IMR-90 (cell line): ENCODE measurements at regions not wholly inside any gene's neighbourhood (a gene's known extent, or its start where the extent isn't known, plus 50 kb on each side); places are given as distances from the start of the nearest gene placed in this dataset.

Experiments used
- ATAC-seq: fragments of 200-7000 bp; cut with Tn5 transposase; 2 replicates; pipeline ENCODE4 v1.9.1; 2020; ENCODE audit warnings: low read depth, mild to moderate bottlenecking, moderate library complexity
- BruUV-seq: library from RNA; stranded (reverse); fragments of 400-500 nt; replicated peaks from 2 replicates; lab custom pipeline; 2021; lab: Mats Ljungman, UMichigan
- CTCF ChIA-PET: fragments of 300-600 bp; formaldehyde crosslinking; extraction: SDS; loops from one replicate; lab custom pipeline; 2021; ENCODE audit warnings: antibody characterized with exemption; lab: Yijun Ruan, JAX
- POLR2A ChIA-PET: fragments of 300-600 bp; sonication (Branson Sonifier 250); formaldehyde crosslinking; loops from one replicate; lab custom pipeline; 2022; ENCODE audit warnings: antibody characterized with exemption; ENCODE audit not compliant: unreplicated experiment; lab: Charles Lee
- DNase-seq: peaks from one replicate; pipeline ENCODE4 v3.0.0; 2013
- H2AFZ ChIP-seq: replicated peaks from 2 replicates; pipeline ENCODE3; 2013; ENCODE audit warnings: low read length, mild to moderate bottlenecking; ENCODE audit not compliant: poor library complexity
- H2AK5ac ChIP-seq: 2 replicates; pipeline ENCODE4 v1.6.1; 2013; ENCODE audit warnings: low read depth, low read length, inconsistent platforms
- H2AK9ac ChIP-seq: replicated peaks from 2 replicates; pipeline ENCODE3; 2013; ENCODE audit warnings: mild to moderate bottlenecking, low read depth, low read length, moderate library complexity; ENCODE audit not compliant: poor library complexity
- H2BK120ac ChIP-seq: 2 replicates; pipeline ENCODE4 v1.6.1; 2013; ENCODE audit warnings: low read depth, low read length, inconsistent platforms
- H2BK15ac ChIP-seq: 3 replicates; pipeline ENCODE4 v1.6.1; 2013; ENCODE audit warnings: low read depth, low read length, inconsistent platforms
- H2BK20ac ChIP-seq: 2 replicates; pipeline ENCODE4 v1.6.1; 2013; ENCODE audit warnings: low read depth, mild to moderate bottlenecking, inconsistent platforms, low read length, moderate library complexity
- H2BK5ac ChIP-seq: 2 replicates; pipeline ENCODE4 v1.6.1; 2013; ENCODE audit warnings: mild to moderate bottlenecking, low read depth, low read length, inconsistent platforms; ENCODE audit not compliant: poor library complexity, severe bottlenecking
- H3K14ac ChIP-seq: replicated peaks from 2 replicates; pipeline ENCODE4 v1.6.1; 2013; ENCODE audit warnings: low read depth, low read length, inconsistent platforms
- H3K18ac ChIP-seq: 2 replicates; pipeline ENCODE4 v1.6.1; 2013; ENCODE audit warnings: low read depth, low read length, control low read depth
- H3K23ac ChIP-seq: 2 replicates; pipeline ENCODE4 v1.6.1; 2013; ENCODE audit warnings: low read depth, low read length, inconsistent platforms
- H3K27ac ChIP-seq: 2 replicates; pipeline ENCODE4 v1.5.1; 2013; ENCODE audit warnings: mild to moderate bottlenecking, control low read depth, low read length; ENCODE audit not compliant: insufficient read depth
- H3K27me3 ChIP-seq: 2 replicates; pipeline ENCODE4 v1.6.1; 2013; ENCODE audit warnings: low read length; ENCODE audit not compliant: control insufficient read depth, insufficient read depth
- H3K36me3 ChIP-seq: 2 replicates; pipeline ENCODE4 v1.6.1; 2013; ENCODE audit warnings: low read length, mixed read lengths; ENCODE audit not compliant: control insufficient read depth, insufficient read depth
- H3K4ac ChIP-seq: 2 replicates; pipeline ENCODE4 v1.6.1; 2013; ENCODE audit warnings: low read depth, low read length, inconsistent platforms
- H3K4me1 ChIP-seq: 2 replicates; pipeline ENCODE4 v1.6.1; 2013; ENCODE audit warnings: low read length, mixed read lengths; ENCODE audit not compliant: control insufficient read depth, insufficient read depth
- H3K4me2 ChIP-seq: 2 replicates; pipeline ENCODE4 v1.6.1; 2013; ENCODE audit warnings: low read depth, mild to moderate bottlenecking, control low read depth, low read length, moderate library complexity
- H3K4me3 ChIP-seq: 2 replicates; pipeline ENCODE4 v1.5.1; 2013; ENCODE audit warnings: low read depth, mild to moderate bottlenecking, control low read depth, low read length, moderate library complexity; ENCODE audit not compliant: insufficient read depth
- H3K56ac ChIP-seq: 2 replicates; pipeline ENCODE4 v1.6.1; 2013; ENCODE audit warnings: low read length, inconsistent platforms; ENCODE audit not compliant: insufficient read depth; ENCODE audit errors: extremely low read depth
- H3K79me1 ChIP-seq, 2 experiments: 2 replicates each; pipeline ENCODE4 v1.6.1; 2013; ENCODE audit warnings: low read length in 2 of 2, inconsistent platforms in 1 of 2, low read depth in 1 of 2
- H3K9ac ChIP-seq: 2 replicates; pipeline ENCODE4 v1.6.1; 2013; ENCODE audit warnings: low read depth, low read length, control low read depth
- H3K9me1 ChIP-seq: 2 replicates; pipeline ENCODE4 v1.6.1; 2013; ENCODE audit warnings: low read length, inconsistent platforms; ENCODE audit not compliant: insufficient read depth
- H3K9me3 ChIP-seq: 2 replicates; pipeline ENCODE4 v1.6.1; 2013; ENCODE audit warnings: low read length; ENCODE audit not compliant: control insufficient read depth, insufficient read depth
- H4K20me1 ChIP-seq: 2 replicates; pipeline ENCODE4 v1.6.1; 2013; ENCODE audit warnings: low read length, inconsistent platforms; ENCODE audit not compliant: insufficient read depth
- H4K5ac ChIP-seq: 2 replicates; pipeline ENCODE4 v1.6.1; 2013; ENCODE audit warnings: mild to moderate bottlenecking, low read depth, low read length, control low read depth
- H4K8ac ChIP-seq, 2 experiments: 2 replicates each; pipeline ENCODE4 v1.6.1; 2013; ENCODE audit warnings: low read depth in 2 of 2, low read length in 2 of 2, control low read depth in 1 of 2, inconsistent platforms in 1 of 2
- H4K91ac ChIP-seq: 2 replicates; pipeline ENCODE4 v1.6.1; 2013; ENCODE audit warnings: low read depth, low read length, inconsistent platforms; ENCODE audit not compliant: insufficient read depth
- BHLHE40 ChIP-seq: fragments of 150-350 bp; IDR thresholded peaks from 2 replicates; pipeline ENCODE4 v1.6.1; 2016; ENCODE audit warnings: mild to moderate bottlenecking, low read depth, low read length
- CEBPB ChIP-seq: IDR thresholded peaks from 2 replicates; pipeline ENCODE4 v1.6.1; 2012; ENCODE audit warnings: low read depth, low read length, improper control_type of control experiment
- CTCF ChIP-seq: conservative IDR thresholded peaks from 2 replicates; pipeline ENCODE4 v1.5.1; 2012; ENCODE audit warnings: mild to moderate bottlenecking, low read depth, low read length, improper control_type of control experiment
- FOS ChIP-seq: fragments of 150-350 bp; IDR thresholded peaks from 2 replicates; pipeline ENCODE4 v1.6.1; 2016; ENCODE audit warnings: low read depth, low read length
- MAFK ChIP-seq: IDR thresholded peaks from 2 replicates; pipeline ENCODE4 v1.6.1; 2012; ENCODE audit warnings: low read depth, low read length, improper control_type of control experiment
- MAZ ChIP-seq: IDR thresholded peaks from 2 replicates; pipeline ENCODE4 v1.6.1; 2012; ENCODE audit warnings: low read depth, mild to moderate bottlenecking, low read length, improper control_type of control experiment, moderate library complexity, borderline replicate concordance
- MXI1 ChIP-seq: IDR thresholded peaks from 2 replicates; pipeline ENCODE4 v1.6.1; 2012; ENCODE audit warnings: low read depth, mild to moderate bottlenecking, low read length, moderate library complexity, borderline replicate concordance
- NFE2L2 ChIP-seq: fragments of 150-350 bp; IDR thresholded peaks from 2 replicates; pipeline ENCODE4 v1.6.1; 2016; ENCODE audit warnings: low read depth, mild to moderate bottlenecking, low read length
- POLR2A ChIP-seq: IDR thresholded peaks from 2 replicates; pipeline ENCODE4 v1.6.1; 2012; ENCODE audit warnings: mild to moderate bottlenecking, low read depth, low read length
- RAD21 ChIP-seq: IDR thresholded peaks from 2 replicates; pipeline ENCODE4 v1.6.1; 2012; ENCODE audit warnings: low read length, improper control_type of control experiment
- RFX5 ChIP-seq: IDR thresholded peaks from 2 replicates; pipeline ENCODE4 v1.8.0; 2012; ENCODE audit warnings: low read depth, mild to moderate bottlenecking, low read length, moderate library complexity
- SMC3 ChIP-seq: fragments of 150-350 bp; IDR thresholded peaks from 2 replicates; pipeline ENCODE4 v1.6.1; 2016; ENCODE audit warnings: low read depth, mild to moderate bottlenecking, antibody characterized with exemption, low read length, moderate library complexity
- USF2 ChIP-seq: fragments of 150-350 bp; IDR thresholded peaks from 2 replicates; pipeline ENCODE4 v1.6.1; 2017; ENCODE audit warnings: mild to moderate bottlenecking, antibody characterized with exemption, low read length, low read depth
- dilution Hi-C: fragments of 300-500 bp; cut with HindIII; formaldehyde crosslinking; loops from one replicate; pipeline ENCODE4 v1.14.3; 2018; ENCODE audit warnings: low sequenced_read_pairs; ENCODE audit not compliant: unreplicated experiment
- in situ Hi-C: fragments of 300-500 bp; cut with MboI; formaldehyde crosslinking; loops from 3 replicates; pipeline ENCODE4 v1.14.3; 2019; ENCODE audit warnings: low sequenced_read_pairs, inconsistent platforms, mixed read lengths
- intact Hi-C: fragments of 100-400 bp; cut with micrococcal nuclease; formaldehyde crosslinking; loops from 2 replicates; pipeline ENCODE4 v1.10.0; 2022

GRCh38 chr1:57586842-57587241, 163.0 kb upstream of the DAB1 start:
- no peak overlapping the region for H3K14ac ChIP-seq
- H3K4ac ChIP-seq = no peak overlapping the region
- H3K79me1 ChIP-seq = no peaks in the 10 kb centered on the region
- H2BK20ac ChIP-seq = no peak overlapping the region
- no peak for DNase-seq
- intact Hi-C loops (no loop called here), dilution Hi-C loops (no loop called here), in situ Hi-C loops (no loop called here)
- no peak overlapping the region for H2AK5ac ChIP-seq
- no peak overlapping the region for H4K8ac ChIP-seq
- H3K18ac ChIP-seq = no peak overlapping the region
- H2AK9ac ChIP-seq = no peak overlapping the region
- no peaks in the 10 kb centered on the region for H3K9me1 ChIP-seq
- H3K27ac ChIP-seq = no peak overlapping the region
- BruUV-seq = no TSS peak
- no peak overlapping the region for H4K91ac ChIP-seq
- H4K20me1 ChIP-seq = no peaks in the 10 kb centered on the region
- H4K5ac ChIP-seq = no peak overlapping the region
- TF ChIP-seq RFX5 (no peak), SMC3 (no peak), POLR2A (no peak), CEBPB (no peak), MAZ (no peak), RAD21 (no peak), USF2 (no peak), FOS (no peak), BHLHE40 (no peak), MAFK (no peak), CTCF (no peak), NFE2L2 (no peak), MXI1 (no peak)
- no peak overlapping the region for H2BK5ac ChIP-seq
- no peak overlapping the region for H3K56ac ChIP-seq
- no peak overlapping the region for H3K4me3 ChIP-seq
- no peaks in the 10 kb centered on the region for H3K9me3 ChIP-seq
- no peak overlapping the region for H2AFZ ChIP-seq
- H2BK15ac ChIP-seq = no peak overlapping the region
- CTCF ChIA-PET = no interaction called here
- H3K9ac ChIP-seq = no peak overlapping the region
- POLR2A ChIA-PET = no interaction called here
- H3K4me1 ChIP-seq = no peaks in the 10 kb centered on the region
- H3K36me3 ChIP-seq = no peaks in the 10 kb centered on the region
- no peak overlapping the region for H3K23ac ChIP-seq
- no peak for ATAC-seq
- H3K4me2 ChIP-seq = no peak overlapping the region
- no peaks in the 10 kb centered on the region; the same call in 1 of the 2 replicates for H3K27me3 ChIP-seq
- H2BK120ac ChIP-seq = no peak overlapping the region
